OCI-LY7 (cell line): ENCODE measurements at regions not wholly inside any gene's neighbourhood (a gene's known extent, or its start where the extent isn't known, plus 50 kb on each side); places are given as distances from the start of the nearest gene placed in this dataset.

ENCODE experiments used
- CTCF ChIP-seq: fragments of 200-600 bp; sonication (generic); conservative IDR thresholded peaks from 2 replicates; pipeline ENCODE4 v1.5.1; 2014; ENCODE audit warnings: mild to moderate bottlenecking, antibody characterized with exemption, low read length, moderate library complexity, mixed read lengths
- EZH2phosphoT487 ChIP-seq: fragments of 200-600 bp; sonication (generic); IDR thresholded peaks from 2 replicates; pipeline ENCODE4 v1.6.1; 2018; ENCODE audit warnings: low read depth, borderline replicate concordance, mild to moderate bottlenecking, mixed run types, antibody characterized with exemption, low read length, moderate library complexity, mixed read lengths

- TF ChIP-seq CTCF (no peak), EZH2phosphoT487 (no peak)
Measured at GRCh38 chr5:41995193-41995592, 70.1 kb downstream of the FBXO4 start.
